ENCODE measurements at regions not wholly inside any gene's neighbourhood (a gene's known extent, or its start where the extent isn't known, plus 50 kb on each side); places are given as distances from the start of the nearest gene placed in this dataset.
A peak's percentile ranks its signal among the peaks of the same experiment; 100 is the strongest.

GRCh38 chr3:84825817-84826216 is 133.0 kb upstream of the CADM2 start:
- no peak for DNase-seq
- H3K9ac ChIP-seq (ENCODE audit: extremely low read depth, low read length, poor library complexity, severe bottlenecking): no peak overlapping the region
- H3K27me3 ChIP-seq (ENCODE audit: control insufficient read depth, insufficient read depth, low read length, poor library complexity, severe bottlenecking): no peaks in the 10 kb centered on the region
- H3K27ac Mint-ChIP-seq: no peak overlapping the region
- H3K4me3 Mint-ChIP-seq: no peak overlapping the region
- no peaks in the 10 kb centered on the region for H3K9me3 Mint-ChIP-seq
- no peaks in the 10 kb centered on the region for H3K4me1 ChIP-seq (ENCODE audit: control insufficient read depth, insufficient read depth, low read length)
- no peaks in the 10 kb centered on the region for H3K27me3 Mint-ChIP-seq (ENCODE audit: insufficient read depth)
- WGBS, 2 experiments (ENCODE audit: insufficient coverage in 1 of 2, insufficient read length in 1 of 2): 82% methylated on average over 1 of the region's 1 CpG; no CpG with 5 or more reads in 1 of the 2 experiments
- peaks cover 5% of the 10 kb centered on the region for H3K4me1 Mint-ChIP-seq
- TF ChIP-seq CTCF (conservative IDR thresholded peaks at IDR 0.05): peak; percentile 72
- no peaks in the 10 kb centered on the region for H3K36me3 ChIP-seq (ENCODE audit: control insufficient read depth, insufficient read depth, low read length)
- H3K36me3 Mint-ChIP-seq (ENCODE audit: low read depth): no peaks in the 10 kb centered on the region
- H3K27ac ChIP-seq (ENCODE audit: low read depth, low read length): no peak overlapping the region
- H3K9me3 ChIP-seq (ENCODE audit: control insufficient read depth, low read length): no peaks in the 10 kb centered on the region
- H3K4me3 ChIP-seq (ENCODE audit: low read length): no peak overlapping the region

- DNase-seq: no peak
- H3K27ac Mint-ChIP-seq: no peak overlapping the region
- Histone ChIP-seq H3K9me3 (ENCODE audit: control insufficient read depth, low read length) (peaks cover 8% of the 10 kb centered on the region), H3K27me3 (ENCODE audit: control insufficient read depth, insufficient read depth, low read length, poor library complexity, severe bottlenecking) (no peaks in the 10 kb centered on the region), H3K9ac (ENCODE audit: extremely low read depth, low read length, poor library complexity, severe bottlenecking) (no peak overlapping the region), H3K36me3 (ENCODE audit: control insufficient read depth, insufficient read depth, low read length) (no peaks in the 10 kb centered on the region), H3K4me3 (ENCODE audit: low read length) (no peak overlapping the region), H3K27ac (ENCODE audit: low read depth, low read length) (no peak overlapping the region), H3K4me1 (ENCODE audit: control insufficient read depth, insufficient read depth, low read length) (no peaks in the 10 kb centered on the region)
- WGBS, 2 experiments (ENCODE audit: insufficient coverage in 1 of 2, insufficient read length in 1 of 2): 87% methylated on average over 1 of the region's 2 CpGs; no CpG with 5 or more reads in 1 of the 2 experiments
- H3K4me1 Mint-ChIP-seq: no peaks in the 10 kb centered on the region
- no peak for TF ChIP-seq CTCF (conservative IDR thresholded peaks at IDR 0.05)
- no peak overlapping the region for H3K4me3 Mint-ChIP-seq
- no peaks in the 10 kb centered on the region for H3K27me3 Mint-ChIP-seq (ENCODE audit: insufficient read depth)
- peaks cover 13% of the 10 kb centered on the region for H3K9me3 Mint-ChIP-seq
- no peaks in the 10 kb centered on the region for H3K36me3 Mint-ChIP-seq (ENCODE audit: low read depth)
Measured at GRCh38 chr3:84830476-84830875, 128.3 kb upstream of the CADM2 start.

GRCh38 chr3:84835366-84835765 is 123.4 kb upstream of the CADM2 start:
- no peaks in the 10 kb centered on the region for H3K36me3 ChIP-seq (ENCODE audit: control insufficient read depth, insufficient read depth, low read length)
- no peak overlapping the region for H3K27ac Mint-ChIP-seq
- no peak overlapping the region for H3K4me3 ChIP-seq (ENCODE audit: low read length)
- H3K9me3 Mint-ChIP-seq: peaks cover 13% of the 10 kb centered on the region
- H3K4me1 Mint-ChIP-seq: peaks cover 8% of the 10 kb centered on the region
- no peak overlapping the region for H3K9ac ChIP-seq (ENCODE audit: extremely low read depth, low read length, poor library complexity, severe bottlenecking)
- WGBS, 2 experiments (ENCODE audit: insufficient coverage in 1 of 2, insufficient read length in 1 of 2): 98% methylated on average over 2 of the region's 2 CpGs; no CpG with 5 or more reads in 1 of the 2 experiments
- no peak overlapping the region for H3K4me3 Mint-ChIP-seq
- no peak for DNase-seq
- peaks cover 8% of the 10 kb centered on the region for H3K9me3 ChIP-seq (ENCODE audit: control insufficient read depth, low read length)
- TF ChIP-seq CTCF (conservative IDR thresholded peaks at IDR 0.05): no peak
- no peaks in the 10 kb centered on the region for H3K27me3 Mint-ChIP-seq (ENCODE audit: insufficient read depth)
- no peaks in the 10 kb centered on the region for H3K27me3 ChIP-seq (ENCODE audit: control insufficient read depth, insufficient read depth, low read length, poor library complexity, severe bottlenecking)
- H3K4me1 ChIP-seq (ENCODE audit: control insufficient read depth, insufficient read depth, low read length): no peaks in the 10 kb centered on the region
- H3K27ac ChIP-seq (ENCODE audit: low read depth, low read length): no peak overlapping the region
- H3K36me3 Mint-ChIP-seq (ENCODE audit: low read depth): no peaks in the 10 kb centered on the region

Data from endodermal cell (in vitro differentiated cells).